Muscle of back (tissue), 3 donors: ENCODE measurements at regions not wholly inside any gene's neighbourhood (a gene's known extent, or its start where the extent isn't known, plus 50 kb on each side); places are given as distances from the start of the nearest gene placed in this dataset.
"Not testable (repeated sequence)": the region's sequence is repeated elsewhere in the genome, so short reads cannot be mapped to it uniquely, and the experiment has no call there.

Experiments used
- DNase-seq, 3 donors: peaks; one replicate each; pipeline versions ENCODE4 v3.0.0 to v3.0.0-alpha.2; 2013

DNA sequence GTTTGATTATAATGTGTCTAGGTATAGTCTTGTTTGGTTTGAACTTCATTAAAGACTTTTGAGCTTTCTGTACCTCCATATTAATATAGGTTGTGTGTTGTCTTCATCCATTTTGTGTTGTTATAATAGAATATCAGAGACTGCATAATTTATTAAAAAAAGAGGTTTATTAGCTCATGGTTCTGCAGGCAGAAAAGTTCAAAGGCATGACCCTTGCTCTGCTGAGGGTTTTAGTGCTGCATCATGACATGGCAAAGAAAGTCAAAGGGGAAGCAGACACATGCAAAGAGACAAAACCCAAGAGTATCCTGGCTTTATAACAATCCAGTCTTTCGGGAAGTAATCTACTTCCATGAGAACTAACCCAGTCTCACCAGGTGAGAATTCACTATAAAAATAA lies 358.2 kb downstream of the EDEM1 start:
- no peak for DNase-seq

DNA sequence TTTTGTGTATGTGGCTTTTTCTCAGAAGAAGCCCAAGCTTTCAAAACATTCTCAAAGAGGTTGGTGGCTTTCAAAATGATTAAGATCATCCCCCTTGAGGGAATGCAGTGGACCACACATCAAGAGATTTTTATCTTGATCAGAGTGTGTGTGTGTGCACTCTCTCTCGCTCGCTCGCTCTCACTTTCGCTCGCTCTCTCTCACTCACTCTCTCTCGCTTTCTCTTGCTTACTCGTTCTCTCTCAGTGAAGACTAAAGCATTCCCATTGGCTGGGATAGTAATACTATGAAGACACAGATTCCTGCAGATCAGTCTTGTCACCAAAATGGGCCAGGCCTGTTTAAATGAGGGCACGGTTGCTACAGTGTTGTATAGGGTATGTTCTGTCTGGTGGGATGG lies 365.7 kb downstream of the EDEM1 start:
- no peak for DNase-seq

DNA sequence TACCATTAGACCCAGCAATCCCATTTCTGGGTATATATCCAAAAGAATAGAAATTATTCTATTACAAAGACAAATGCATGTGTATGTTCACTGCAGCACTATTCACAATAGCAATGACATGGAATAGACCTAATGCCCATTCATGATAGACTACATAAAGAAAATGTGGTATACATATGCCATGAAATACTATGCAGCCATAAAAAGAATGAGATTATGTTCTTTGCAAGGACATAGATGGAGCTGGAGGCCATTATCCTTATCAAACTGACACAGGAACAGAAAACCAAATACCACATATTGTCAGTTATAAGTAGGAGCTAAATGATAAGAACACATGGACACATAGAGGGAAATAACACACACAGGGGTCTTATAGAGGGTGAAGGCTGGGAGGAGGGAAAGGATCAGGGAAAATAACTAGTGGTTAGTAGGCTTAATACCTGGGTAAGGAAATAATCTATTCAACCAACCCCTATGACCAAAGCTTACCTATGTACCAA lies 366.8 kb downstream of the EDEM1 start:
- DNase-seq: no peak

- no peak for DNase-seq
Observed at GRCh38 chr3:5560199-5560598, 372.7 kb downstream of the EDEM1 start.

DNA sequence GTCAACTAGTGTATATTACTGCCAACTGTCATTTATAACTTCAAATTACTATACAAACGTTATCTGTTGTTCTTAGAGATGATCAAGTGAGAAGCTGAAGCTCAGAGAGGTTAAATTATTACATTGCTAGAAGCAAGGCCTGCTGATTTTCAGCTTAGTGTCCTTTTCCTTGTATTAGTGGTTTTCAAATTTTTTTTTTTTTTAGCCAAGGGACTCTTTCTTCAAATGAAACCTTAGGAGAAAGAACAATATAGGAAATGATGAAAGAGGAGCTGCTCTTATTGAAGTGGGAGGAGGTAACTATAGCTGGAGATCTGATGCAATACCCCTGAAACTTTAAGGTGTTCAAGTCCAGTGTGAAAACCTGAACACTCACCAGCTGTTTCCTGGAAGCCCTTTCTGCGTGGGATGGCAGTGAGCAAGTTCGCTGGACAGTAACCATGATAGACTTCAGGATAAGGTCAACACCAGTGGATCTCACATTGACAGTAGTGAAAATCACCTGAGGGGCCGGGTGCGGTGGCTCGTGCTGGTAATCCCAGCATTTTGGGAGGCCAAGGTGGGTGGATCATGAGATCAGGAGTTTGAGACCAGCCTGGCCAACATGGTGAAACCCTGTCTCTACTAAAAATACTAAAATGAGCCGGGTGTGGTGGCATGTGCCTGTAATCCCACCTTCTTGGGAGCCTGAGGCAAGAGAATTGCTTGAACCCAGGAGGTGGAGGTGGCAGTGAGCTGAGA lies 376.2 kb downstream of the EDEM1 start:
- DNase-seq: no peak

GRCh38 chr3:5564278-5564666 lies 376.8 kb downstream of the EDEM1 start:
- no peak for DNase-seq

DNA sequence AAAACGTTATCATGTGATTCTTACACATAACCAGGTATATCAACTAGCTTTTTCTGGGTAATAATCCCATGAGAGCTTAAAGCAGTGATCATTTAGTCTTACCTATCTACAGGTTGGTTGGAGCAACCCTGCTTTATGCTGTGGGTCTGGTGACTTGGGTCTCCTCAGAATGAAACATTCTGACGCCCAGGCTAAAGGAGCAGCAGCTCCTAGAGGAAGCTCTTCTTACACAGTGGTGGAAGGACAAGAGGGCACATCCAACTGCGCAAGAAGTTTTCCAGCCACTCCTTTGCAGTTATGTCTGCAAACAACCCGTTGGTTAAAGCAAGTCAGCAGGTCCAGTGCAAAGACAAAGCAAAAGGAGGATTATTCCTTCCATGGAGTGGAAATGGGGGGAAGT lies 377.5 kb downstream of the EDEM1 start:
- no peak for DNase-seq

- DNase-seq: no peak
Observed at GRCh38 chr3:5567113-5567512, 379.6 kb downstream of the EDEM1 start.

GRCh38 chr3:5568451-5568850 lies 380.9 kb downstream of the EDEM1 start:
- no peak for DNase-seq

DNA sequence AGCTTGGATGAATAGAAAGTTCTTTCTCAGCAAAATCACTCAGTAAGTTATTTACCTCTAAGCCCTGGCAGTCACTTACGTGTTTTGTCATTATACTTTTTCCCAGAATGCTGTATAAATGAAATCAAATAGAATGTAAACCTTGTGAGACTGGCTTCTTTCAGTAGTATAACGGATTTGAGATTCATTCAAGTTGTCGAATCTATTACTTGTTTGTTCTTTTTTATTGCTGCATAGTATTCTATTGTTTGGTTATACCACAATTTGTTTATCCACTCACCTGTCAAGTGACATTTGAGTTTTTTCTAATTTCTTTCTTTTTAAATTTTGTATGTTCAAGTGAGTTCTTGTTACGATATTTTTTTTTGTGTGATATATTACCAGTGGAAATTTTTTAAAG lies 381.6 kb downstream of the EDEM1 start:
- DNase-seq: no peak

DNA sequence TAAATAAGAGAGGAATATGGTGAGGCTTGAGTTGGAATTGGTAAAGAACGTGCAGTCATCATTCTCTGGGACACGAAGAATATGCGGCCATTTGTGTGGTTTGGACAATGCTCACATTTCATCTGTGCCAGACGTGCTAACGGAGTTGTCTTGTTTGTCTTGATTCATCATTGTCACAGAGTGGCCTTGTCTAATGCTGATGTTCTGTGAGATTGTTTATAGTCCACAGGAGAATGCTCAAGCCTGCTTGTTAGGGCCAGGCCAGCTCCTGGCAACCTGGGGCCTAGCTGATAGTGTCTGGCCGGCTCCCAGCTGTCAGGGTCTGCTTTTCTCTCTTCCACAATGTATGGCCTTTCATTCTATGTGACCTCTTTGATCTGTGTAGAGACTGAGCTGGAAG lies 384.7 kb downstream of the EDEM1 start:
- DNase-seq: no peak

GRCh38 chr3:5576277-5577011 lies 388.9 kb downstream of the EDEM1 start:
- DNase-seq: no peak

DNA sequence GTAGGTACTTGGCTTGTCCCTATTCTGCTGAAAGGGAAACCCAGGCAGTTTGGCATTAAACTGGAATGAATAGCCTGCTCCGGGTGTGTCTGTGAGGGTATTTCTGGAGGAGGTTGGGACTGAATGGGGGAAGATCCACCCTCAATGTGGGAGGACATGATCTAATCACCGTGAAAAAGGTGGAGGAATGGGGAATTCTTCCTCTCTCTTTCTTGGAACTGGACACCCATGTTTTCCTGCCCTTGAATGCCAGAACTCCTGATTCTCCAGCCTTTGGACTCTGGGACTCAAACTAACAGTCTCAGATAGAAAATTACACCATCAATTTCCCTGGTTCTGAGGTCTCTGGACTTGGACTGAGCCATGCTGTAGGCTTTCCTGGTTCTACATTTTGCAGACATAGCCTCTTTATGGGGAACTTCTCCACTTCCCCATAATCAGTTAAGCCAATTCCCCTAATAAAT lies 391.7 kb downstream of the EDEM1 start:
- no peak for DNase-seq

DNA sequence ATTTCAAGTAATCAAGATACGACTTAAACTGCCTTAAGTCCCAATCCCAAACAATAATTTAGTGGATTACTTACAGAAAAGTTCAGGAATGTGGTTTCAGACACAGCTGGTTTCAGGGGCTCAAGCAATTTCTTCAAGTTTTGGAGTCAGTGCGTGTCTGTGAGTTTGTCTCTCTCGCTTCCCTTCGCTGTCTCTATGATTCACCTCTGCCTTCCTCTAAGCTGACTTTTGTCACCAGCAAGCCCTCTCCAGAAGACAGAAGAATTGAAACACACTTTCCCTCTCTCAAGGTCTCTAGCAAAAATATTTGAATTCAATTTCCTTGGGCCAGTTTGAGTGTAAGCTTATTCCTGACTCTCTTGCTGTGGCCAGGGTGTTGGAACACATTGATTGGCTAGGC lies 392.4 kb downstream of the EDEM1 start:
- DNase-seq: no peak

GRCh38 chr3:5580826-5581225 lies 393.3 kb downstream of the EDEM1 start:
- DNase-seq: no peak

GRCh38 chr3:5581743-5582142 lies 394.2 kb downstream of the EDEM1 start:
- DNase-seq: no peak

DNA sequence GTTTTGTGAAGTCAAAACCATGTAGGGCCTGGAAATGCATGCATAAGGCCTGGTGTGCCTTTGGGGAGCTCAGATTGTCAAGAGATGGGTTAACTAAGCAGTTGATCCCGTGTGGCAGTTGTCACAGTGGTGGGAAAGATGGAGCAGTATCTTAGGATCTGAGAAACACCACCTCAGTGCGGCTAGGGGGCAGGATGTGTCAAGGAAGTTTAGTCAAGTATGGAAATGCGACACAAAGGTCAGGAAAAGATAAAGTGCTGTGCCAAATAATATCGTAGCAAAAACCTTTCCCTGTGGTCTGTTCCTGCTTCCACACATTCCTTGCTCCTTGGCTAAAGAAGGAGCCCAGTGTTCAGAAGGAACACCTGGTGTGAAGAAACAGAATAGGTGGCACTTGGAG lies 396.4 kb downstream of the EDEM1 start:
- no peak for DNase-seq

- DNase-seq: no peak
Observed at GRCh38 chr3:5585085-5585484, 397.6 kb downstream of the EDEM1 start.

GRCh38 chr3:5606884-5607472 lies 419.5 kb downstream of the EDEM1 start:
- DNase-seq: no peak

DNA sequence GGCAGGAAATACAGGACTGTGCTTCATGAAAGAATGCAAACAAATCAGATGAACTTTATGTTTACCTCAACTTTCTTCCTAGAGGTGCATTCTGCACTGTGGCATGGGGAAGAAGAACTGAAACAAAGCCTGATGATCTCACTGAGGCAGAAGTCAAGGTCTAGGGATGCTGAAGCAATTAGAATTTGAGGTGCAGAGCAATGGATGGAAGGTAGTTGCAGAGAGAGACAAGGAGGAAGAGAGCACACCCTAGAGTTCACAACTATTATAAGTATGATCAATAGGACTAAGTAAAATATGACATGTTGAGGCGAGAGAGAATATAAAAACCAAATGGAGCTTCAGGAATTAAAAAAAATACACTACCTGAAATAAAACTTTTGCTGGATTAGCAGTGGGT lies 420.1 kb downstream of the EDEM1 start:
- no peak for DNase-seq

GRCh38 chr3:5608971-5609370 lies 421.5 kb downstream of the EDEM1 start:
- not testable (repeated sequence) for DNase-seq

GRCh38 chr3:5613599-5613998 lies 426.1 kb downstream of the EDEM1 start:
- DNase-seq: no peak

GRCh38 chr3:5616873-5617272 lies 429.4 kb downstream of the EDEM1 start:
- no peak for DNase-seq
